ENCODE measurements at regions not wholly inside any gene's neighbourhood (a gene's known extent, or its start where the extent isn't known, plus 50 kb on each side); places are given as distances from the start of the nearest gene placed in this dataset.

GRCh38 chr12:84727961-84728360, 184.6 kb downstream of the SLC6A15 start:
- TF ChIP-seq, protein P1, sequence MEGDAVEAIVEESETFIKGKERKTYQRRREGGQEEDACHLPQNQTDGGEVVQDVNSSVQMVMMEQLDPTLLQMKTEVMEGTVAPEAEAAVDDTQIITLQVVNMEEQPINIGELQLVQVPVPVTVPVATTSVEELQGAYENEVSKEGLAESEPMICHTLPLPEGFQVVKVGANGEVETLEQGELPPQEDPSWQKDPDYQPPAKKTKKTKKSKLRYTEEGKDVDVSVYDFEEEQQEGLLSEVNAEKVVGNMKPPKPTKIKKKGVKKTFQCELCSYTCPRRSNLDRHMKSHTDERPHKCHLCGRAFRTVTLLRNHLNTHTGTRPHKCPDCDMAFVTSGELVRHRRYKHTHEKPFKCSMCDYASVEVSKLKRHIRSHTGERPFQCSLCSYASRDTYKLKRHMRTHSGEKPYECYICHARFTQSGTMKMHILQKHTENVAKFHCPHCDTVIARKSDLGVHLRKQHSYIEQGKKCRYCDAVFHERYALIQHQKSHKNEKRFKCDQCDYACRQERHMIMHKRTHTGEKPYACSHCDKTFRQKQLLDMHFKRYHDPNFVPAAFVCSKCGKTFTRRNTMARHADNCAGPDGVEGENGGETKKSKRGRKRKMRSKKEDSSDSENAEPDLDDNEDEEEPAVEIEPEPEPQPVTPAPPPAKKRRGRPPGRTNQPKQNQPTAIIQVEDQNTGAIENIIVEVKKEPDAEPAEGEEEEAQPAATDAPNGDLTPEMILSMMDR (IDR thresholded peaks at IDR 0.05): no peak
- TF ChIP-seq POLR2A (IDR thresholded peaks at IDR 0.05): no peak

Data from adrenal gland (tissue), 5 donors.